ENCODE measurements at regions not wholly inside any gene's neighbourhood (a gene's known extent, or its start where the extent isn't known, plus 50 kb on each side); places are given as distances from the start of the nearest gene placed in this dataset.
"Not testable (repeated sequence)": the region's sequence is repeated elsewhere in the genome, so short reads cannot be mapped to it uniquely, and the experiment has no call there.

GRCh38 chr16:63171545-63171944 is 1135.3 kb upstream of the CDH8 start:
- no peak overlapping the region for H3K4me3 Mint-ChIP-seq
- no peak overlapping the region for H3K27ac Mint-ChIP-seq
- peaks cover 2 to 12% (median 5%) of the 10 kb centered on the region in 3 donors for H3K9me3 Mint-ChIP-seq
- no peaks in the 10 kb centered on the region for H3K27me3 Mint-ChIP-seq
- H3K4me1 Mint-ChIP-seq: no peaks in the 10 kb centered on the region
- no peaks in the 10 kb centered on the region for H3K36me3 Mint-ChIP-seq

GRCh38 chr16:63169100-63169499 is 1132.9 kb upstream of the CDH8 start:
- Mint-ChIP-seq H3K27me3 (no peaks in the 10 kb centered on the region), H3K4me3 (no peak overlapping the region), H3K27ac (no peak overlapping the region), H3K4me1 (no peaks in the 10 kb centered on the region), H3K36me3 (no peaks in the 10 kb centered on the region), H3K9me3 (peaks cover 2 to 16% (median 2%) of the 10 kb centered on the region in 3 donors)

GRCh38 chr16:63157818-63158217 is 1121.6 kb upstream of the CDH8 start:
- no peaks in the 10 kb centered on the region for H3K36me3 Mint-ChIP-seq
- no peak overlapping the region for H3K27ac Mint-ChIP-seq
- peaks cover 1 to 29% (median 4%) of the 10 kb centered on the region in 3 donors for H3K9me3 Mint-ChIP-seq

GRCh38 chr16:63146251-63146650 is 1110.0 kb upstream of the CDH8 start:
- H3K9me3 Mint-ChIP-seq: peaks cover 0 to 3% (median 0%) of the 10 kb centered on the region in 3 donors
- H3K27ac Mint-ChIP-seq: no peak overlapping the region
- H3K27me3 Mint-ChIP-seq: no peaks in the 10 kb centered on the region
- H3K4me3 Mint-ChIP-seq: no peak overlapping the region
- no peaks in the 10 kb centered on the region for H3K36me3 Mint-ChIP-seq
- H3K4me1 Mint-ChIP-seq: no peaks in the 10 kb centered on the region

More at GRCh38 chr16:63157818-63158217, 1121.6 kb upstream of the CDH8 start:
- no peak overlapping the region for H3K4me3 Mint-ChIP-seq
- no peaks in the 10 kb centered on the region for H3K4me1 Mint-ChIP-seq
- H3K27me3 Mint-ChIP-seq: no peaks in the 10 kb centered on the region

GRCh38 chr16:63145411-63145810 is 1109.2 kb upstream of the CDH8 start:
- no peak overlapping the region for H3K4me3 Mint-ChIP-seq

GRCh38 chr16:63135069-63135468 is 1098.8 kb upstream of the CDH8 start:
- Mint-ChIP-seq H3K36me3 (no peaks in the 10 kb centered on the region), H3K27me3 (no peaks in the 10 kb centered on the region), H3K4me3 (no peak overlapping the region), H3K27ac (no peak overlapping the region), H3K9me3 (peaks cover 1 to 14% (median 2%) of the 10 kb centered on the region in 3 donors), H3K4me1 (no peaks in the 10 kb centered on the region)

More at GRCh38 chr16:63145411-63145810, 1109.2 kb upstream of the CDH8 start:
- Mint-ChIP-seq H3K27me3 (no peaks in the 10 kb centered on the region), H3K27ac (peak overlapping the region in 1 of 3 donors; percentile 71), H3K9me3 (peaks cover 0 to 3% (median 0%) of the 10 kb centered on the region in 3 donors), H3K36me3 (no peaks in the 10 kb centered on the region), H3K4me1 (no peaks in the 10 kb centered on the region)

- Mint-ChIP-seq H3K4me1 (no peaks in the 10 kb centered on the region), H3K27ac (no peak overlapping the region), H3K36me3 (no peaks in the 10 kb centered on the region), H3K27me3 (no peaks in the 10 kb centered on the region), H3K9me3 (peaks cover 3 to 15% (median 4%) of the 10 kb centered on the region in 3 donors), H3K4me3 (no peak overlapping the region)
These were observed 1095.3 kb upstream of the CDH8 start for GRCh38 chr16:63131503-63131902.

GRCh38 chr16:63130942-63131341 is 1094.7 kb upstream of the CDH8 start:
- Mint-ChIP-seq H3K27me3 (no peaks in the 10 kb centered on the region), H3K27ac (no peak overlapping the region), H3K36me3 (no peaks in the 10 kb centered on the region), H3K4me1 (no peaks in the 10 kb centered on the region), H3K4me3 (no peak overlapping the region), H3K9me3 (peaks cover 4 to 15% (median 4%) of the 10 kb centered on the region in 3 donors)

GRCh38 chr16:63129411-63130125 is 1093.3 kb upstream of the CDH8 start:
- H3K4me3 Mint-ChIP-seq: no peak overlapping the region
- no peaks in the 10 kb centered on the region for H3K27me3 Mint-ChIP-seq
- H3K36me3 Mint-ChIP-seq: no peaks in the 10 kb centered on the region
- no peak overlapping the region for H3K27ac Mint-ChIP-seq
- H3K4me1 Mint-ChIP-seq: no peaks in the 10 kb centered on the region
- H3K9me3 Mint-ChIP-seq: peaks cover 3 to 10% (median 4%) of the 10 kb centered on the region in 3 donors

GRCh38 chr16:63119905-63120304 is 1083.7 kb upstream of the CDH8 start:
- H3K4me1 Mint-ChIP-seq, H3K27ac Mint-ChIP-seq, H3K27me3 Mint-ChIP-seq, H3K4me3 Mint-ChIP-seq, H3K36me3 Mint-ChIP-seq, H3K9me3 Mint-ChIP-seq: not testable (repeated sequence)

- H3K27me3 Mint-ChIP-seq: no peaks in the 10 kb centered on the region
- no peak overlapping the region for H3K4me3 Mint-ChIP-seq
- H3K4me1 Mint-ChIP-seq: no peaks in the 10 kb centered on the region
- H3K9me3 Mint-ChIP-seq: peaks cover 0 to 7% (median 3%) of the 10 kb centered on the region in 3 donors
- H3K36me3 Mint-ChIP-seq: peaks cover 3% of the 10 kb centered on the region
- H3K27ac Mint-ChIP-seq: no peak overlapping the region
These were observed 1063.8 kb upstream of the CDH8 start for GRCh38 chr16:63100082-63100481.

GRCh38 chr16:63096857-63097256 is 1060.6 kb upstream of the CDH8 start:
- H3K27me3 Mint-ChIP-seq: no peaks in the 10 kb centered on the region
- H3K9me3 Mint-ChIP-seq: peaks cover 3 to 10% (median 6%) of the 10 kb centered on the region in 3 donors
- no peak overlapping the region for H3K4me3 Mint-ChIP-seq
- H3K4me1 Mint-ChIP-seq: no peaks in the 10 kb centered on the region
- H3K27ac Mint-ChIP-seq: no peak overlapping the region
- H3K36me3 Mint-ChIP-seq: no peaks in the 10 kb centered on the region

GRCh38 chr16:63092736-63093135 is 1056.5 kb upstream of the CDH8 start:
- H3K27ac Mint-ChIP-seq: no peak overlapping the region
- H3K4me1 Mint-ChIP-seq: no peaks in the 10 kb centered on the region
- no peaks in the 10 kb centered on the region for H3K36me3 Mint-ChIP-seq
- no peak overlapping the region for H3K4me3 Mint-ChIP-seq
- peaks cover 0 to 9% (median 7%) of the 10 kb centered on the region in 3 donors for H3K9me3 Mint-ChIP-seq
- no peaks in the 10 kb centered on the region for H3K27me3 Mint-ChIP-seq

- peaks cover 6 to 18% (median 7%) of the 10 kb centered on the region in 3 donors for H3K9me3 Mint-ChIP-seq
- H3K4me1 Mint-ChIP-seq: no peaks in the 10 kb centered on the region
- no peak overlapping the region for H3K27ac Mint-ChIP-seq
- H3K4me3 Mint-ChIP-seq: no peak overlapping the region
- no peaks in the 10 kb centered on the region for H3K36me3 Mint-ChIP-seq
- H3K27me3 Mint-ChIP-seq: no peaks in the 10 kb centered on the region
These were observed 1045.9 kb upstream of the CDH8 start for GRCh38 chr16:63082101-63082500.

GRCh38 chr16:63080746-63081145 is 1044.5 kb upstream of the CDH8 start:
- H3K36me3 Mint-ChIP-seq: no peaks in the 10 kb centered on the region
- no peaks in the 10 kb centered on the region for H3K4me1 Mint-ChIP-seq
- no peak overlapping the region for H3K4me3 Mint-ChIP-seq
- H3K9me3 Mint-ChIP-seq: peaks cover 6 to 18% (median 9%) of the 10 kb centered on the region in 3 donors
- H3K27ac Mint-ChIP-seq: no peak overlapping the region
- no peaks in the 10 kb centered on the region for H3K27me3 Mint-ChIP-seq

GRCh38 chr16:63069047-63069446 is 1032.8 kb upstream of the CDH8 start:
- Mint-ChIP-seq H3K4me3 (no peak overlapping the region), H3K9me3 (peaks cover 3 to 11% (median 10%) of the 10 kb centered on the region in 3 donors)

More at GRCh38 chr16:63069047-63069446, 1032.8 kb upstream of the CDH8 start:
- no peaks in the 10 kb centered on the region for H3K36me3 Mint-ChIP-seq
- H3K27ac Mint-ChIP-seq: no peak overlapping the region
- H3K27me3 Mint-ChIP-seq: no peaks in the 10 kb centered on the region
- H3K4me1 Mint-ChIP-seq: no peaks in the 10 kb centered on the region
